ENCODE measurements at regions not wholly inside any gene's neighbourhood (a gene's known extent, or its start where the extent isn't known, plus 50 kb on each side); places are given as distances from the start of the nearest gene placed in this dataset.
"Not testable (repeated sequence)": the region's sequence is repeated elsewhere in the genome, so short reads cannot be mapped to it uniquely, and the experiment has no call there.

DNA sequence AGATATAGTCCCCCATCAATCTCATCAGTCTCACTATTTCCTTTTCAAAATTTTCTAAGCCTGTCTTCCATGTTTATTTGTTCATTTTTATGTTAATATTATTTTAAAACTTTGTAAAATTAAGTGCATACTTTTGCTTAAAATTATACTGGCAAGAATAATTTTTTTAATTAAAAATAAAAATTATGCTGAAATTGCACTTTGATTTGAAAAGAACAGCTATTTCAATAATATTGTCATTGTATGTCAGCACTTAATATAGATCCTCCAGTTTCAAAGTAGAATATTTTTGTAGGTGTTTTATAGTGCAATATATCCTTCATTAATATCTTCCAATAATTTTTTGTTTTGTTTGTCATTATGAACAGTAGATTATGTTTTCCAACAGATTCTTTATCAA is 99.0 kb upstream of the MAGI2 start:
- DNase-seq (ENCODE audit: low read depth in 3 of 3), result no peak

- no peak for DNase-seq (ENCODE audit: low read depth in 3 of 3)
Measured at GRCh38 chr7:79548727-79549126, 95.3 kb upstream of the MAGI2 start.

- no peak for DNase-seq (ENCODE audit: low read depth in 3 of 3)
Measured at GRCh38 chr7:79547132-79547531, 93.7 kb upstream of the MAGI2 start.

DNA sequence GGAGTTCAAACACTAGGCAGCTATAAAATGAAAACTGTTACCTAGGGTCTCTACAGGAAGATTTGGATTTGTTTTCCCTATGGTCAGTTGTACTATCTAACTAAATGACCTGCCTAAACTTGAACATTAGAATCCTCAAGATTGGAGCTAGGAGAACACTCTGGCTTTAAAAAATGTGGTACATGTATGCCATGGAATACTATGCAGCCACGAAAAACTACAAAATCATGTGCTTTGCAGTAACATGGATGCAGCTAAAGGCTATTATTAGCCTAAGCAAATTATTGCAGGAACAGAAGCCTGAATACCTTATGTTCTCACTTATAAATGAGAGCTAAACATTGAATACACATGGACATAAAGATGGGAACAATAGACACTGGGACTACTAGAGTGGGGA is 87.1 kb upstream of the MAGI2 start:
- no peak for DNase-seq (ENCODE audit: low read depth in 3 of 3)

DNA sequence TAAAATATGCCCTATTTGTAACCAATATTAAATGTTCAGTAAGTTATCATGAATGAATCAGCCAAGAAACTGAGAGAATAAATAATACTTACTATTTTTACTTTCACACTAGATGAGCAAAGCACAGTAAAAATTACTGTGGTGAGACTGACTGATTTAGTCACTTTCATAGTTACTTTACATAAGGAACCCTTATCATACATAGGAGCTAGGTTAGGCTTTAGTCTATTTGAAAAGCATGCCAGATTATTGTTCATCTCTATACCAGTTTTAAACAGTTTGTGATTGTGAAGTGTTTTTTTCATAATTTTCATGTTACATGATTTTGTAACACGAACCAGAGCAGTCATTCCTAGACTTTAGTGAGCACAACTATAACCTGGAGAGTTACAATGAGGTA is 80.7 kb upstream of the MAGI2 start:
- no peak for DNase-seq (ENCODE audit: low read depth in 3 of 3)

- DNase-seq (ENCODE audit: low read depth in 3 of 3), result no peak
Measured at GRCh38 chr7:79531905-79532664, 78.6 kb upstream of the MAGI2 start.

DNA sequence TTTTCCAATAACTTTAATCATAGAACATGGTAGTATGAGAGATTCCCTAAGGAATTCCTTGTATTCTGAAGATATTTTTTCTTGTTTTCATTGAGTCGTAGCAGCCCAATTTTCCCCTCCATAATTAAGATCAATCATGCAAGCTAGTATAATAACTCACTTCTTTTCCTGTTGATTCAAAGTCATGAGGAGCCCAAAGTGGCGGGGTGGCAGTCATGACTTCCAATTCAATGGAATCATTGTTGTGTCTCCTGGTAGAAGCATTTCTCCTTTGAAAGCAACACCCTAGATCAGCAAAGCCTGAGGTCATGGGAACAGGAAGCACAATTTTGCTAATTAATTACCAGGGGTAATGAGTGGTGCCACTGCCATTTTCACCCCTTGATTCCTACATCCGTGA is 77.6 kb upstream of the MAGI2 start:
- DNase-seq (ENCODE audit: low read depth in 3 of 3), result no peak

- DNase-seq (ENCODE audit: low read depth in 3 of 3), result no peak
Measured at GRCh38 chr7:79529881-79530235, 76.4 kb upstream of the MAGI2 start.

GRCh38 chr7:79529214-79529880 is 75.9 kb upstream of the MAGI2 start:
- no peak for DNase-seq (ENCODE audit: low read depth in 3 of 3)

- DNase-seq (ENCODE audit: low read depth in 3 of 3), result no peak
Measured at GRCh38 chr7:79528421-79528820, 75.0 kb upstream of the MAGI2 start.

DNA sequence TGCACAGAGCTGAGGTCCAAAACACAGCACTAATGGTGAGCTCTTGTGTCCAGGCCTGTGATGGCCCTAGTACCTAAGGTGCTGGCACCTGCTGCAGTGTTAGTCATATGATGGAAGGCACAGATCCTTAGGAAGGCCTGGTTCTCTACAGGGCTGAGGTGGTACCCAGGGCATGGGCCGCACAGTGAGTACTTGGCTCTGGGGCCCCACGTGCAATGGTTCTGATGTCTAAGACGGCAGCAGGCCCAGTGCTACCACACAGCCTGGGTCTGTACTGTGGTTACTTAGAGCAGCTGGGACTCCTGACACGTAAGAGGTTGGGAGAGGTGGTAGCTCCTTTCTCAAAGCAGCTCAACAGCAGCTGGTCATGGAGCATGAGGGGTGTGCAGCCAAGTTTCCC is 70.6 kb upstream of the MAGI2 start:
- no peak for DNase-seq (ENCODE audit: low read depth in 3 of 3)

- DNase-seq (ENCODE audit: low read depth in 3 of 3), result no peak
Measured at GRCh38 chr7:79523436-79523835, 70.0 kb upstream of the MAGI2 start.

- no peak for DNase-seq (ENCODE audit: low read depth in 3 of 3)
Measured at GRCh38 chr7:79520543-79520942, 67.1 kb upstream of the MAGI2 start.

DNA sequence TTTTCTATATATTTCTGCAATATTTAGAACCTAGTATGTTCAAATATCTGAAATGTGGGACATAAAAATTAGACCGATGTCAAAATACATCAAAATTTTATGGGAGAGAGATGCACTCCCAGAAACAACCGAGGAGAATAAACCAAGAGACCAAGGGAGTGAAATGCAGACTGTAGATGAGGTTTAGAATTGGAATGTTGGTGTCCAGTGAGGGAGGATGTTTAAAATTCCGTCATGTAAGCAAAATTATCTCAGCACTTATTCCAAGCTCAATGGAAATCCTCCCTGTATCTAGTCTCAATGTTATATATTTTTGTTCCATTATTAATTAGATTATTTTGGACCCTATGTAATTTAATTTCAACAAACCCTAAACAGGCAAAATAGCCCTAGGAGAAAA is 61.9 kb upstream of the MAGI2 start:
- no peak for DNase-seq (ENCODE audit: low read depth in 3 of 3)

DNA sequence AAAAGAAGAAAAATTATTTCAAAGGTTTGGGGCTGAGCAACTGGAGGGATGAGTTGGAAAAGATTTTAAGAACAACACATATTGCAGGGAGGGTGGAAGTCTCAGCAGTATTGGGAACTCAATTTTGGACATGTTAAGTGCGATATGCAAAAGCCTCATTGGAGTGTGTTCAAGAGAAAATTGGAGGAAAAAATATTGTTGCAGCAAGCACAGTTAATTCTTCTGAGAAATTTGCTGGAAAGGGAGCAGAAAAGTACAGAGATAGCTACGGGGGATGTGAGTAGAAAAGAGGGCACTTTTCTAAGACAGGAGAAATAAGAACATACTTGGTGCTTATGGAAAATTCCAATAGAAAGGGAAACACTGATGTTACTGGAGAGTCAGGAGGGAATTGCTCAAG is 59.8 kb upstream of the MAGI2 start:
- DNase-seq (ENCODE audit: low read depth in 3 of 3), result no peak

DNA sequence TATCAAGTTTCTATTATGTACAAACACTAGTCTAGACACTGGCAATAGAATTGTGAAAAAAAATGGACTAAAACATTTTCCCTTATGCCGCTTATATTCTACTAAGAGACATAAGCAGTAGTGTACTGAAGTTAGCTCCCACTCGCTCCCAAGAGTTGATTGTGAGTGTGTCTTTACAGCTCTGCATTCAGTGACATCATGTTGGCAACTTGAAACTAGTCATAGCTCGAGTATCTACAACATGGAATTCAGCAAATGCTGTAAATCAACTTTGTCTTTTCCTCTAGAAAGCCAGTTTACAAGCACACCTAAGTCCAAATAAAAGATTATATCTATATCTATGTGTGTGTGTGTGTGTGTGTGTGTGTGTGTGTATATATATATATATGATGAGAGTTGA is 58.8 kb upstream of the MAGI2 start:
- DNase-seq (ENCODE audit: low read depth in 3 of 3), result no peak

DNA sequence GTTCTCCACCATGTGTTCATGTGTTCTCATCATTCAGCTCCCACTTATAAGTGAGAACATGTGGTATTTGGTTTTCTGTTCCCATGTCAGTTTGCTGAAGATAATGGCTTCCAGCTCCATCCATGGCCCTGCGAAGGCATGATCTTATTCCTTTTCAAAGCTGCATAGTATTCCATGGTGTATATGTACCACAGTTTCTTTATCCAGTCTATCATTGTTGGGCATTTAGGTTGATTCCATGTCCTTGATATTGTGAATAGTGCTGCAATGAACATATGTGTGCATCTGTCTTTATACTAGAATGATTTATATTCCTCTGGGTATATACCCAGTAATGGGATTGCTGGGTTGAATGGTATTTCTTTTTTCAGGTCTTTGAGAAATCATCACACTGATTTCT is 57.6 kb upstream of the MAGI2 start:
- not testable (repeated sequence) for DNase-seq (ENCODE audit: low read depth in 3 of 3)

DNA sequence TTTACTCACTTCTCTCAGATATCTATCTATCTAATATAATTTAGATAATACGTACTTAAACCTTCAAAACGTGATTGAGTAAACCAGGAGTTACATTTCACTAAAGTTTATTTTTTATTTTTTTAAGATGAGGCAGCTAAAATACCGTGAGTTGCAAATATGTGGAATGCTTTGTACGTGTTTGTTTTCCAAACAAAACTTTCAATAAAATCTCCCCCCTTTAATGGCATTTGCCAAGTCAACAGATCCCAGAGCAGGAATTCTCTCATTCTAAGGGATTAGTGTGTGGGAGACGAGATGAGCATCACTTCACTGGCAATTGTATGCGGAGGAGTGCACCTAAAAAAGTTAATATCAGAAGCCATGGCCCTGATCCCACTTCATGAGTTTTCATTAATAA is 53.7 kb upstream of the MAGI2 start:
- no peak for DNase-seq (ENCODE audit: low read depth in 3 of 3)

DNA sequence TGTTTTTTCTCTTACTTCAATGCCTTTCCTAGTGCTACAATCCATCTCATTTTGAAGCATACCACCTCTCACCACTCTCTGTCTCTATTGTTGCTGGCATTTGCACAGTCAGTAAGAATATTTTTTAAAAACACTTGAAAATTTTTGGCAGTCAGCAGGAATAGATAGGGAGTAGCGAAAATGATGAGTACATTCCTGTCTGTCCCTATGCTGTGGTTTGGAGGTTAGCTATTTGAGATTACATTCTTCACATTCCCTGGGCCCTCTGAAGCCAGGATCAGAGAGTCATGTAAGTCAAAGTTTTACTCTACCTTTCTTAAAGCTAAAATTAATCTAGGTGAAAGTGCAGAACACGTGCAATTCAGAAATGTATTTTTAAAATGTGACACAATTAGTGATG is 53.0 kb upstream of the MAGI2 start:
- DNase-seq (ENCODE audit: low read depth in 3 of 3), result no peak

DNA sequence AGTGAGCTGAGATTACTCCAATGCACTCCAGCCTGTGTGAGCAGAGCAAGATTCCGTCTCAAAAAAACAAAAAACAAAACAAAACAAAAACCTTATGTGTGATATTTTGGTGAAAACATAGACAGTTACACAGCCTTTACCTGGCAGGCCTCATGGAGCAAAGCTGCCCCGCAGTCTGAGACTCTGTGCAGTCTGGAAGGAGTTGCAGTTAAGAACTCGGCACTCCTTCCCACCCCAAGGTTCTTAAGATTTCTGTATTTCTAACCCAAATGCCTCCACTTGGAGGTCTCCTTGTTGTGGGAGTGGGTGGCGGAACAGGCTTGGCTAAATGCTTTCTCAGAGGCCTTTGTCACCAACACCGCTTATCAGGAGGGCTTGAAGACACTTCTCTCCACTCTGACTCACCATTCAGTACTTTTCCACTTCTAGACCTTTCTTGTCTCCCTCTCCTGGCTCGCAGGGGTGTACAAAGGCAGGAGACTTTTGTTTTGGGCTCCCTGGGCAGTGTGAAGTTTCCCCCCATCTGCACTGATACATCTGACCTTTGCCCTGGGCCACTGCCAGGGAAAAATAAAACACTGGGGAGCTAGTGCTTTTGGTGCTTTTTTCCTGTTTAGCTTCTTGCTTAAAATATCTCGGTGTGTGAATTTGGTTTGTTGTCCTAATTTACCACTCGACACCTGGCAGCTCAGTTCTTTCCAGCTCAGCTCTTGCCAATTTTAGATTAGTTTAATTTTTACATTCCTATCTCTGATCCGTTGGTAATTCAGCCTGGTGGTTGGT is 51.3 kb upstream of the MAGI2 start:
- DNase-seq (ENCODE audit: low read depth in 3 of 3), result no peak

All from stimulated activated CD4-positive, alpha-beta T cell treated with anti-CD3 and anti-CD28 coated beads, TNF-alpha, amount 100 ng/mL, for 24 hours (primary cell).